OCI-LY7 (cell line): ENCODE measurements at regions not wholly inside any gene's neighbourhood (a gene's known extent, or its start where the extent isn't known, plus 50 kb on each side); places are given as distances from the start of the nearest gene placed in this dataset.
A peak's percentile ranks its signal among the peaks of the same experiment; 100 is the strongest.
"Not testable (repeated sequence)": the region's sequence is repeated elsewhere in the genome, so short reads cannot be mapped to it uniquely, and the experiment has no call there.

Source experiments
- BruUV-seq: library from RNA; stranded (reverse); fragments of 400-500 nt; replicated peaks from 2 replicates; lab custom pipeline; 2021; lab: Mats Ljungman, UMichigan
- CTCF ChIA-PET: fragments of 300-600 bp; sonication (Branson Sonifier 250); formaldehyde crosslinking; loops from one replicate; lab custom pipeline; 2022; ENCODE audit warnings: antibody characterized with exemption; ENCODE audit not compliant: unreplicated experiment; lab: Charles Lee
- POLR2A ChIA-PET: fragments of 300-600 bp; sonication (Branson Sonifier 250); formaldehyde crosslinking; loops from one replicate; lab custom pipeline; 2022; ENCODE audit warnings: antibody characterized with exemption; lab: Charles Lee
- DNase-seq: peaks from one replicate; pipeline ENCODE4 v3.0.0-alpha.2; 2015; ENCODE audit warnings: low spot score
- H2AFZ ChIP-seq: fragments of 200-600 bp; sonication (generic), shearing (Covaris generic); 2 replicates; pipeline ENCODE4 v1.6.1; 2014; ENCODE audit warnings: mild to moderate bottlenecking, antibody characterized with exemption, low read length, moderate library complexity
- H3K27ac ChIP-seq: fragments of 200-600 bp; sonication (generic); 2 replicates; pipeline ENCODE4 v1.5.1; 2014; ENCODE audit warnings: mixed run types, low read depth, mild to moderate bottlenecking, moderate library complexity, low read length, inconsistent platforms; ENCODE audit not compliant: poor library complexity, severe bottlenecking
- H3K36me3 ChIP-seq: fragments of 200-600 bp; sonication (generic); 2 replicates; pipeline ENCODE4 v1.6.1; 2014; ENCODE audit warnings: mild to moderate bottlenecking, antibody characterized with exemption, low read length, moderate library complexity, mixed read lengths; ENCODE audit not compliant: insufficient read depth
- H3K4me1 ChIP-seq: fragments of 200-600 bp; sonication (generic); 2 replicates; pipeline ENCODE4 v1.5.1; 2014; ENCODE audit warnings: mild to moderate bottlenecking, low read length; ENCODE audit not compliant: insufficient read depth, poor library complexity, severe bottlenecking
- H3K4me2 ChIP-seq: fragments of 200-600 bp; sonication (generic); 2 replicates; pipeline ENCODE4 v1.6.1; 2014; ENCODE audit warnings: mild to moderate bottlenecking, low read length
- H3K4me3 ChIP-seq: fragments of 200-600 bp; sonication (generic); 2 replicates; pipeline ENCODE4 v1.5.1; 2014; ENCODE audit warnings: mild to moderate bottlenecking, low read depth, low read length; ENCODE audit not compliant: poor library complexity, severe bottlenecking
- H3K79me2 ChIP-seq: fragments of 200-600 bp; sonication (generic); 2 replicates; pipeline ENCODE4 v1.6.1; 2016; ENCODE audit warnings: low read depth, mild to moderate bottlenecking, low read length, moderate library complexity, mixed read lengths; ENCODE audit not compliant: insufficient read depth
- H3K9me2 ChIP-seq: fragments of 200-600 bp; sonication (generic); 2 replicates; pipeline ENCODE4 v1.6.1; 2016; ENCODE audit warnings: mild to moderate bottlenecking, low read length, mixed read lengths; ENCODE audit not compliant: insufficient read depth
- H3K9me3 ChIP-seq: fragments of 200-600 bp; sonication (generic); 2 replicates; pipeline ENCODE4 v1.6.1; 2014; ENCODE audit warnings: mild to moderate bottlenecking, mixed run types, low read length, mixed read lengths
- H4K20me1 ChIP-seq: fragments of 200-600 bp; sonication (generic); 2 replicates; pipeline ENCODE4 v1.6.1; 2014; ENCODE audit warnings: mild to moderate bottlenecking, antibody characterized with exemption, low read length, moderate library complexity, mixed read lengths; ENCODE audit not compliant: insufficient read depth
- intact Hi-C: fragments of 100-400 bp; cut with micrococcal nuclease; formaldehyde crosslinking; loops from one replicate; pipeline ENCODE4 v1.10.0; 2022; ENCODE audit not compliant: unreplicated experiment

DNA sequence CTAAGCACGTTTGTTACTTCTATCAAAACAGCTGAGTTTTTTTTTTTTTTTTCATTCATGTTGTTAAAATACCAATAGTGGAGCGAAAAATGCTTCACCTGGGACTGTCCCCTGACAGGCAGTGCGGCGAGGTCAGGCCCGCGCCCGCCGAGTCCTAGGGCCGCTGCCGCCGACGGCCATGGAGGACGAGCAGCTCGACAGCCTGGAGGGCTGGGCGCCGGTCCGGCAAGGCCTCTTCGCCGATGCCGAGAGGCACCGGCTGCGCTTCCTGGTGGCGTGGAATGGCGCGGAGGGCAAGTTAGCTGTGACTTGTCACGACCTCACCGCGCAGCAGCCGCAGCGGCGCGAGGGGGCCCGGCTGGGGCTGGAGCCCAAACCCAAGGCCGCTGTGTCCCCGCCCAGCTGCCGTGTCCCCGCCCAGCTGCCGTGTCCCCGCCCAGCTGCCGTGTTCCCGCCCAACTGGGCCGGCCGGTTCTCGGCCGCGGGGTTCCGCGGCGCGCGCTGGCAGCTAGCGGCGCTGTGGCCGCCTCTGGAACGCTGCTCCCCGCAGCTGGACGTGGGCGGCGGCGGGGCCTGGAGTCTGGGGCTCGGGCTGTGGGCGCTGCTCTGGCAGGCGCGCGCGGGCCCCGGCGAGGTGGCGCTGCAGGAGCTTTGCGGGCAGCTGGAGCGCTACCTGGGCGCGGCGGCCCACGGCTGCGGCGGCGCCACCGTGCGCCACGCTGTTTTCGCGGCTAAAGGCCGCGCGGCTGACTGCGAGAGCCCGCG lies 56.7 kb upstream of the GOLGA8R start:
- POLR2A ChIA-PET, H3K36me3 ChIP-seq, H3K4me1 ChIP-seq, H4K20me1 ChIP-seq, H3K4me2 ChIP-seq, BruUV-seq, intact Hi-C loops, H3K9me3 ChIP-seq, CTCF ChIA-PET, DNase-seq, H2AFZ ChIP-seq, H3K79me2 ChIP-seq, H3K9me2 ChIP-seq, H3K27ac ChIP-seq: not testable (repeated sequence)
- H3K4me3 ChIP-seq: peak overlapping the region; percentile 48

DNA sequence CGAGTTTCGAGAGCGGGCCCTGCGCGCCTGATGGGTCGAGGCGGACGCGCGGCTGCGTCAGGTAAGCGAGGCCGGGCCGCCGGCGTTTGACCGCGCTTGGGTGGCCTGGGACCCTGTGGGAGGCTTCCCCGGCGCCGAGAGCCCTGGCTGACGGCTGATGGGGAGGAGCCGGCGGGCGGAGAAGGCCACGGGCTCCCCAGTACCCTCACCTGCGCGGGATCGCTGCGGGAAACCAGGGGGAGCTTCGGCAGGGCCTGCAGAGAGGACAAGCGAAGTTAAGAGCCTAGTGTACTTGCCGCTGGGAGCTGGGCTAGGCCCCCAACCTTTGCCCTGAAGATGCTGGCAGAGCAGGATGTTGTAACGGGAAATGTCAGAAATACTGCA lies 57.3 kb upstream of the GOLGA8R start:
- H3K4me2 ChIP-seq, POLR2A ChIA-PET, DNase-seq, H2AFZ ChIP-seq, CTCF ChIA-PET, H3K4me1 ChIP-seq, H3K79me2 ChIP-seq, H3K36me3 ChIP-seq, intact Hi-C loops, BruUV-seq, H3K9me3 ChIP-seq, H4K20me1 ChIP-seq, H3K27ac ChIP-seq, H3K9me2 ChIP-seq: not testable (repeated sequence)
- peak overlapping the region; percentile 48 for H3K4me3 ChIP-seq

- H3K9me3 ChIP-seq, H2AFZ ChIP-seq, POLR2A ChIA-PET, intact Hi-C loops, CTCF ChIA-PET, H3K4me3 ChIP-seq, H3K4me2 ChIP-seq, H3K79me2 ChIP-seq, H4K20me1 ChIP-seq, H3K36me3 ChIP-seq, H3K4me1 ChIP-seq, H3K27ac ChIP-seq, DNase-seq, H3K9me2 ChIP-seq: not testable (repeated sequence)
- BruUV-seq: TSS peak; percentile 96
Measured at GRCh38 chr15:30471817-30472551, 57.9 kb upstream of the GOLGA8R start.

DNA sequence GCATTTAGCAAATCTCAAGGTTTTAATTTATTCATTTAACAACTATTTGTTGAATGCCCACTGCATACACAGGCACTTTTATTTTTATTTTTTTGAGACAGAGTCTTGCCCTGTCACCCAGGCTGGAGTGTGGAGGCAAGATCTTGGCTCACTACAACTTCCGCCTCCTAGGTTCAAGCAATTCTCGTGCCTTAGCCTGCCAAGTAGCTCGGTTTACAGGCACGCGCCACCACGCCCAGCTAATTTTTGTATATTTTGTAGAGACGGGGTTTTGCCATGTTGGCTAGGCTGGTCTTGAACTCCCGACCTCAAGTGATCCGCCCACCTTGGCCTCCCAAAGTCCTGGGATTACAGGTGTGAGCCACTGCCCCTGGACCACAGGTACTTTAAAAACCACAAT lies 67.0 kb upstream of the GOLGA8Q start:
- H2AFZ ChIP-seq, H3K9me3 ChIP-seq, H3K9me2 ChIP-seq, DNase-seq, BruUV-seq, H3K4me1 ChIP-seq, intact Hi-C loops, H3K27ac ChIP-seq, CTCF ChIA-PET, H3K36me3 ChIP-seq, H4K20me1 ChIP-seq, H3K4me2 ChIP-seq, POLR2A ChIA-PET, H3K4me3 ChIP-seq, H3K79me2 ChIP-seq: not testable (repeated sequence)

DNA sequence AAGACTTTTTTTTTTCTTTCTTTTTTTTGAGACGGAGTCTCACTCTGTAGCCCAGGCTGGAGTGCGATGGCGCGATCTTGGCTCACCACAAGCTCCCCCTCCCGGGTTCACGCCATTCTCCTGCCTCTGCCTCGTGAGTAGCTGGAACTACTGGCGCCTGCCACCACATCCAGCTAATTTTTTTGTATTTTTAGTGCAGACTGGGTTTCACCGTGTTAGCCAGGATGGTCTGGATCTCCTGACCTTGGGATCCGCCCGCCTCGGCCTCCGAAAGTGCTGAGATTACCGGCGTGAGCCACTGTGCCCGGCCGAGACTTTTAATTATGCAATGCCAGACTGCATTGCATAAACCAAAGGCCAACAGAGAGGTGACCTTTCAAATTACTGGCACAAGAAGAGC lies 62.6 kb upstream of the GOLGA8Q start:
- H3K36me3 ChIP-seq, H2AFZ ChIP-seq, H3K9me3 ChIP-seq, H3K9me2 ChIP-seq, H3K79me2 ChIP-seq, POLR2A ChIA-PET, BruUV-seq, DNase-seq, H4K20me1 ChIP-seq, H3K27ac ChIP-seq, intact Hi-C loops, H3K4me2 ChIP-seq, CTCF ChIA-PET, H3K4me1 ChIP-seq, H3K4me3 ChIP-seq: not testable (repeated sequence)

- H4K20me1 ChIP-seq, H3K27ac ChIP-seq, intact Hi-C loops, CTCF ChIA-PET, H3K4me2 ChIP-seq, H3K9me2 ChIP-seq, BruUV-seq, H3K4me3 ChIP-seq, H3K9me3 ChIP-seq, H3K4me1 ChIP-seq, DNase-seq, H3K79me2 ChIP-seq, POLR2A ChIA-PET, H2AFZ ChIP-seq, H3K36me3 ChIP-seq: not testable (repeated sequence)
Measured at GRCh38 chr15:30490334-30490733, 61.5 kb upstream of the GOLGA8Q start.
